ENCODE measurements at regions not wholly inside any gene's neighbourhood (a gene's known extent, or its start where the extent isn't known, plus 50 kb on each side); places are given as distances from the start of the nearest gene placed in this dataset.

DNA sequence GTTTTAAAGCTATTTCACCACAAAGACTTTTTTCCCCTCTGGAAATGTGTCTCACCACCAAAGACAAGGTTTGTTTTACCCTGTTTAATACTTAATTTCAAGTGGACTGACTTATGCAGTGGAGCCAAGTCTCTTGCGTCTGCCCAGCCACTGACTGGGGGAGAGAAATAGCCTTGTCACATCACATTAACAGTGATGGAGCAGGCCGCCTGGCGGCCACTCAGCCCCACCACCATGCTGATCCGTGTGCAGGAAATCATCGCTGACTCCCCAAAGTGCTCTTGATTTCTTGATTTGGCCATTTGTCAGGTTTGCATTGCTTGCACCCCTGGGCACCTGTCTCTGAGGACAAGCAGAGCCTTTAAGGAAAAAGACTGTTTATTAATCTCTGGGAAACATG, 334.1 kb downstream of the GLRX3 start:
- Histone ChIP-seq H3K18ac (ENCODE audit: insufficient read length, low read depth, low read length) (no peak overlapping the region), H3T11ph (ENCODE audit: low read length) (no peak overlapping the region), H3K23me2 (ENCODE audit: insufficient read length, low read depth, low read length, poor library complexity, severe bottlenecking) (no peaks in the 10 kb centered on the region), H3K4ac (ENCODE audit: low read depth, low read length) (no peak overlapping the region), H2BK120ac (ENCODE audit: low read depth, low read length, poor library complexity, severe bottlenecking) (no peak overlapping the region), H3K79me2 (ENCODE audit: insufficient read depth, low read length) (no peaks in the 10 kb centered on the region), H3K9ac (ENCODE audit: extremely low read depth, insufficient read length, low read length) (no peak overlapping the region), H2BK20ac (ENCODE audit: low read depth, low read length, poor library complexity, severe bottlenecking) (no peak overlapping the region), H3K56ac (ENCODE audit: insufficient read length, low read depth, low read length) (no peak overlapping the region), H3K27me3 (ENCODE audit: insufficient read depth, low read length) (no peaks in the 10 kb centered on the region), H3K9me3 (ENCODE audit: control insufficient read depth, low read depth, low read length) (no peaks in the 10 kb centered on the region), H3K14ac (ENCODE audit: insufficient read depth, low read length) (no peak overlapping the region), H2BK5ac (ENCODE audit: insufficient read length, low read length) (no peak overlapping the region), H4K20me1 (ENCODE audit: control insufficient read depth, insufficient read depth, insufficient read length) (peaks cover 2% of the 10 kb centered on the region), H3K27ac (ENCODE audit: insufficient read length, low read depth, low read length) (no peak overlapping the region), H3K4me1 (ENCODE audit: insufficient read depth, low read length) (no peaks in the 10 kb centered on the region; the same call in 1 of the 2 replicates), H2BK12ac (ENCODE audit: insufficient read length, low read depth, low read length) (no peak overlapping the region), H3K23ac (ENCODE audit: insufficient read length, low read depth, low read length) (no peak overlapping the region), H4K5ac (ENCODE audit: insufficient read length, low read depth, low read length) (no peak overlapping the region), H2AFZ (ENCODE audit: low read length) (no peak overlapping the region), H2AK5ac (ENCODE audit: insufficient read length, low read length) (no peak overlapping the region), H3K79me1 (ENCODE audit: insufficient read depth, low read depth, low read length, poor library complexity, severe bottlenecking) (no peaks in the 10 kb centered on the region), H4K91ac (ENCODE audit: insufficient read length, low read depth, low read length) (no peak overlapping the region), H4K8ac (replicated peaks; ENCODE audit: insufficient read length, low read depth, low read length) (no peak overlapping the region), H3K4me2 (ENCODE audit: insufficient read depth, insufficient read length, low read length) (no peak overlapping the region), H2BK15ac (ENCODE audit: low read depth, low read length) (no peak overlapping the region)
- H3K4me1 Mint-ChIP-seq: peaks cover 4 to 6% of the 10 kb centered on the region in 2 experiments
- H3K27ac Mint-ChIP-seq: no peak overlapping the region
- H3K9me3 Mint-ChIP-seq: peaks cover 11 to 24% of the 10 kb centered on the region in 2 experiments
- peaks cover 0 to 4% (median 3%) of the 10 kb centered on the region in 3 experiments; a peak in 3 of 7 replicates for H3K36me3 Mint-ChIP-seq (ENCODE audit: insufficient read depth in 1 of 3, low read depth in 3 of 3)
- peak; percentile 5 for DNase-seq
- H3K27me3 Mint-ChIP-seq (ENCODE audit: low read depth): peaks cover 19% of the 10 kb centered on the region
- TF ChIP-seq, protein P1, sequence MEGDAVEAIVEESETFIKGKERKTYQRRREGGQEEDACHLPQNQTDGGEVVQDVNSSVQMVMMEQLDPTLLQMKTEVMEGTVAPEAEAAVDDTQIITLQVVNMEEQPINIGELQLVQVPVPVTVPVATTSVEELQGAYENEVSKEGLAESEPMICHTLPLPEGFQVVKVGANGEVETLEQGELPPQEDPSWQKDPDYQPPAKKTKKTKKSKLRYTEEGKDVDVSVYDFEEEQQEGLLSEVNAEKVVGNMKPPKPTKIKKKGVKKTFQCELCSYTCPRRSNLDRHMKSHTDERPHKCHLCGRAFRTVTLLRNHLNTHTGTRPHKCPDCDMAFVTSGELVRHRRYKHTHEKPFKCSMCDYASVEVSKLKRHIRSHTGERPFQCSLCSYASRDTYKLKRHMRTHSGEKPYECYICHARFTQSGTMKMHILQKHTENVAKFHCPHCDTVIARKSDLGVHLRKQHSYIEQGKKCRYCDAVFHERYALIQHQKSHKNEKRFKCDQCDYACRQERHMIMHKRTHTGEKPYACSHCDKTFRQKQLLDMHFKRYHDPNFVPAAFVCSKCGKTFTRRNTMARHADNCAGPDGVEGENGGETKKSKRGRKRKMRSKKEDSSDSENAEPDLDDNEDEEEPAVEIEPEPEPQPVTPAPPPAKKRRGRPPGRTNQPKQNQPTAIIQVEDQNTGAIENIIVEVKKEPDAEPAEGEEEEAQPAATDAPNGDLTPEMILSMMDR (conservative IDR thresholded peaks at IDR 0.05): 0 out of 3 replicates have a peak, but pooled peaks have one; percentile 11
- no CpG with 5 or more reads among the region's 5 CpGs for WGBS (ENCODE audit: extremely low coverage, insufficient read length, low lambda C conversion rate)
- H3K4me3 Mint-ChIP-seq: no peak overlapping the region

Measured in H9 (cell line).